Neuronal stem cell (in vitro differentiated cells): ENCODE measurements at regions not wholly inside any gene's neighbourhood (a gene's known extent, or its start where the extent isn't known, plus 50 kb on each side); places are given as distances from the start of the nearest gene placed in this dataset.
A peak's percentile ranks its signal among the peaks of the same experiment; 100 is the strongest.

Experiments
- DNase-seq: peaks from one replicate; pipeline ENCODE4 v3.0.0-alpha.2; 2013; ENCODE audit warnings: low spot score
- H2AFZ ChIP-seq: one replicate; pipeline ENCODE4 v1.6.1; 2013; ENCODE audit warnings: mild to moderate bottlenecking, low read length, inconsistent platforms
- H2AK5ac ChIP-seq: 2 replicates; pipeline ENCODE4 v1.6.1; 2013; ENCODE audit warnings: low read depth, mild to moderate bottlenecking, inconsistent platforms, low read length, moderate library complexity, mixed read lengths
- H2BK120ac ChIP-seq: 2 replicates; pipeline ENCODE4 v1.6.1; 2013; ENCODE audit warnings: low read depth, mild to moderate bottlenecking, inconsistent platforms, low read length, moderate library complexity, mixed read lengths
- H2BK12ac ChIP-seq: one replicate; pipeline ENCODE4 v1.6.1; 2013; ENCODE audit warnings: low read length, inconsistent platforms
- H2BK15ac ChIP-seq: 2 replicates; pipeline ENCODE4 v1.6.1; 2013; ENCODE audit warnings: mild to moderate bottlenecking, low read length, inconsistent platforms, mixed read lengths
- H2BK5ac ChIP-seq: one replicate; pipeline ENCODE4 v1.6.1; 2013; ENCODE audit warnings: inconsistent platforms, mild to moderate bottlenecking, low read length, moderate library complexity
- H3K14ac ChIP-seq: one replicate; pipeline ENCODE4 v1.6.1; 2013; ENCODE audit warnings: low read length, inconsistent platforms
- H3K18ac ChIP-seq: 2 replicates; pipeline ENCODE4 v1.6.1; 2013; ENCODE audit warnings: low read length, inconsistent platforms
- H3K23ac ChIP-seq: 2 replicates; pipeline ENCODE4 v1.6.1; 2013; ENCODE audit warnings: low read depth, mild to moderate bottlenecking, mixed read lengths, low read length, inconsistent platforms; ENCODE audit not compliant: poor library complexity
- H3K27ac ChIP-seq: replicated peaks from 3 replicates; pipeline ENCODE4 v1.5.1; 2013; ENCODE audit warnings: low read length, inconsistent platforms
- H3K27me3 ChIP-seq, 3 experiments: 2 replicates each; pipeline ENCODE4 v1.6.1; 2013; ENCODE audit warnings: low read length in 3 of 3, mild to moderate bottlenecking in 2 of 3, inconsistent platforms in 1 of 3, low read depth in 1 of 3, mixed read lengths in 1 of 3, moderate library complexity in 1 of 3; ENCODE audit not compliant: control insufficient read depth in 3 of 3, insufficient read depth in 3 of 3
- H3K36me3 ChIP-seq, 2 donors: replicated peaks in 1 of 2; 2 replicates each; pipeline ENCODE4 v1.6.1; 2013; ENCODE audit warnings: low read length in 2 of 2; ENCODE audit not compliant: control insufficient read depth in 2 of 2, insufficient read depth in 2 of 2
- H3K4ac ChIP-seq: 2 replicates; pipeline ENCODE4 v1.6.1; 2013; ENCODE audit warnings: inconsistent platforms, mild to moderate bottlenecking, low read length, moderate library complexity
- H3K4me1 ChIP-seq, 2 donors: 1 replicate in 1 of 2; 2 replicates in 1 of 2; pipeline ENCODE4 v1.6.1; 2013; ENCODE audit warnings: low read length in 2 of 2, low read depth in 1 of 2; ENCODE audit not compliant: control insufficient read depth in 2 of 2, insufficient read depth in 1 of 2
- H3K4me2 ChIP-seq: one replicate; pipeline ENCODE4 v1.6.1; 2013; ENCODE audit warnings: mild to moderate bottlenecking, low read length, inconsistent platforms; ENCODE audit not compliant: insufficient read depth, poor library complexity, severe bottlenecking
- H3K4me3 ChIP-seq, 2 donors: 2 replicates each; pipeline ENCODE4 v1.5.1; 2013; ENCODE audit warnings: low read length in 2 of 2, mild to moderate bottlenecking in 2 of 2, inconsistent platforms in 1 of 2, moderate library complexity in 1 of 2
- H3K79me1 ChIP-seq: one replicate; pipeline ENCODE4 v1.6.1; 2013; ENCODE audit warnings: low read depth, mild to moderate bottlenecking, inconsistent platforms, low read length, moderate library complexity
- H3K9ac ChIP-seq: one replicate; pipeline ENCODE4 v1.6.1; 2013; ENCODE audit warnings: mild to moderate bottlenecking, low read depth, low read length, inconsistent platforms; ENCODE audit not compliant: poor library complexity
- H3K9me3 ChIP-seq, 2 donors: replicated peaks in 1 of 2; 2 replicates each; pipeline versions ENCODE3 to v1.6.1; 2013; ENCODE audit warnings: low read length in 2 of 2, mild to moderate bottlenecking in 2 of 2, inconsistent platforms in 1 of 2, low read depth in 1 of 2, mixed read lengths in 1 of 2, moderate library complexity in 1 of 2; ENCODE audit not compliant: control insufficient read depth in 2 of 2, insufficient read depth in 1 of 2
- H4K8ac ChIP-seq: one replicate; pipeline ENCODE4 v1.6.1; 2013; ENCODE audit warnings: low read depth, mild to moderate bottlenecking, inconsistent platforms, low read length, moderate library complexity
- H4K91ac ChIP-seq: one replicate; pipeline ENCODE4 v1.6.1; 2013; ENCODE audit warnings: low read length, low read depth, mild to moderate bottlenecking, inconsistent platforms; ENCODE audit not compliant: poor library complexity
- WGBS, 2 donors: extraction: QIAGEN DNeasy Blood & Tissue Kit; methylation state at CpG; one replicate each; pipeline ENCODE4 v1.1.7; 2013; ENCODE audit warnings: missing lambda C conversion rate in 2 of 2, mixed read lengths in 1 of 2; ENCODE audit not compliant: insufficient read length in 2 of 2, insufficient replicate concordance in 1 of 2; ENCODE audit errors: extremely low coverage in 2 of 2; 5-methylcytosine and 5-hydroxymethylcytosine counted together

DNA sequence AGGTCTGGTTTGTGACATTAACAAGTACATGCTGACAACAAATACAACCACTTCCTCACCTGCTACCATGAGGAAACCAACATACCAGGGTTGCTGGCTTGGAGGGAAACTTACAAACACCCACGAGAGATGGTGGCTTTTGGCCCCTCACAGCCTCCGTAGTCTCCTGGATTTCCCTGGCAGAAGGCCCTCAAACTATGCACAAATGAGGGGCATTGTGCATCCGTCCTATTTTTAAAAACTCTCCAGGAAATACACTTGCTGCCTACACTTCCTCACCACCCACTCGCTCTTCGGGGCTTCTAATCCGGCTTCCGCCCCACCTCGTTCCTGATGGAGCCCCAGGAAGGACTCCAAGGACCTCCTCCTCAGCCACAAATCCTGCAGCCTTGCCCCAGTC, 355.0 kb upstream of the GATB start:
- H3K4me2 ChIP-seq = no peak overlapping the region
- DNase-seq = no peak
- H3K4ac ChIP-seq = no peak overlapping the region

DNA sequence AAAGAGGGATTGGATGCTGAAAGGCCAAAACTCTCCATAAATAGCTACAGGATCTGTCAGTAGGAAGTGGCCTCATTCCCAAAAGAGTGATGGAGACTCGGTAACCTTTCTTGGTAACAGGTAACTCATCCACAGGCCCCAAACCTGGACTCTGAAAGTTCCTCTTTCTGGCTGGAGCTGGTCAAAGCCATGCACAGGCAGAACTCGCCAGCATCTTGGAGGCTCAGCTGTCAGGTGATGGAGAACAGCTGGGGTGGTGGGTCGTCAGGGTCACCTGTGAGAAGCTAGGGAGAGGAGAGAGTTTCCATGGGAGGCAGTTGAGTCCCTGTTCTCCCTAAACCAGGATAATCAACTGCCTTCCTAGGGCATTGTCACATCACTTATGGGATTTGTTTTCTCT, 354.3 kb upstream of the GATB start:
- H3K27me3 ChIP-seq = no peaks in the 10 kb centered on the region
- no peak overlapping the region for H2BK15ac ChIP-seq
- H3K9me3 ChIP-seq = no peaks in the 10 kb centered on the region
- no peak overlapping the region for H3K4ac ChIP-seq
- H4K91ac ChIP-seq = no peak overlapping the region
- no peak overlapping the region for H3K23ac ChIP-seq
- H2BK120ac ChIP-seq = no peak overlapping the region
- no peaks in the 10 kb centered on the region for H3K79me1 ChIP-seq
- no peak overlapping the region for H3K27ac ChIP-seq
- H2BK12ac ChIP-seq = no peak overlapping the region
- no peak overlapping the region for H3K9ac ChIP-seq
- H4K8ac ChIP-seq = no peak overlapping the region
- H3K4me1 ChIP-seq = peaks cover 0 to 5% of the 10 kb centered on the region in 2 donors
- no peak overlapping the region for H2AFZ ChIP-seq
- no CpG with 5 or more reads among the region's 3 CpGs for WGBS, 2 donors
- H2AK5ac ChIP-seq = no peak overlapping the region
- H2BK5ac ChIP-seq = no peak overlapping the region
- no peak overlapping the region for H3K4me2 ChIP-seq
- H3K14ac ChIP-seq = no peak overlapping the region
- no peaks in the 10 kb centered on the region for H3K36me3 ChIP-seq
- peak overlapping the region in 1 of 2 donors; percentile 25 for H3K4me3 ChIP-seq
- DNase-seq = no peak
- no peak overlapping the region for H3K18ac ChIP-seq

More for the DNA sequence above, 355.0 kb upstream of the GATB start:
- no peak overlapping the region for H3K18ac ChIP-seq
- no peak overlapping the region for H4K8ac ChIP-seq
- no peak overlapping the region for H2BK15ac ChIP-seq
- H2AK5ac ChIP-seq = no peak overlapping the region
- peaks cover 0 to 5% of the 10 kb centered on the region in 2 donors for H3K4me1 ChIP-seq
- no peak overlapping the region for H4K91ac ChIP-seq
- no CpG with 5 or more reads among the region's 8 CpGs for WGBS, 2 donors
- no peak overlapping the region for H3K23ac ChIP-seq
- no peaks in the 10 kb centered on the region for H3K27me3 ChIP-seq
- H3K27ac ChIP-seq = no peak overlapping the region
- H3K9ac ChIP-seq = no peak overlapping the region
- H2BK120ac ChIP-seq = no peak overlapping the region
- H2BK5ac ChIP-seq = no peak overlapping the region
- no peaks in the 10 kb centered on the region for H3K79me1 ChIP-seq
- peak overlapping the region; percentile 9 for H3K14ac ChIP-seq
- no peak overlapping the region for H2BK12ac ChIP-seq
- no peaks in the 10 kb centered on the region for H3K9me3 ChIP-seq
- no peak overlapping the region for H3K4me3 ChIP-seq
- no peak overlapping the region for H2AFZ ChIP-seq
- no peaks in the 10 kb centered on the region for H3K36me3 ChIP-seq

DNA sequence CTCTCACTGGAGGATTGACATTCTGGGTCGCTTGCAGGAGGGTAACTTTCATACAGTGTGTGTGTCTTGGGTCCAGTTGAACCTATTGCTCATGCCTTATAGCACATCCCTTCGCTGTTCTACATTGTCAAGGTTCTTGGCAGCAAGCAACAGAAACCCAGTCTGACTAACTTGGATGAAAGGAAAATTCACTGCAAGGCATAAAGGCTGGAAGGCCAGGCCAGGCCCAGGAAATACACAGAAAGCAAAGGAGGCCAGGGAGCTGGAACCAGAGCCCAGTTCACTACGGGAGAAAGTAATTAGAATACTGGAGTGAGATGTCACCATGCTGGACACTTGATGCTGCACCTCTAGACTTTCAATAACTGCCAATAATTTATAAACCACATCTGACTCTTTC, 353.8 kb upstream of the GATB start:
- no peak overlapping the region for H3K14ac ChIP-seq
- no peak overlapping the region for H3K4me3 ChIP-seq
- H3K4ac ChIP-seq = no peak overlapping the region
- WGBS, 2 donors = no CpG with 5 or more reads among the region's 3 CpGs
- no peaks in the 10 kb centered on the region for H3K79me1 ChIP-seq
- no peak overlapping the region for H4K91ac ChIP-seq
- no peak overlapping the region for H2BK5ac ChIP-seq
- no peaks in the 10 kb centered on the region for H3K27me3 ChIP-seq
- H2AFZ ChIP-seq = no peak overlapping the region
- no peak overlapping the region for H3K27ac ChIP-seq
- H3K9me3 ChIP-seq = no peaks in the 10 kb centered on the region
- no peak overlapping the region for H2BK12ac ChIP-seq
- no peak for DNase-seq
- H4K8ac ChIP-seq = no peak overlapping the region
- H2BK15ac ChIP-seq = no peak overlapping the region
- no peak overlapping the region for H3K4me2 ChIP-seq
- H3K36me3 ChIP-seq = no peaks in the 10 kb centered on the region
- H3K23ac ChIP-seq = no peak overlapping the region
- no peak overlapping the region for H3K18ac ChIP-seq
- no peak overlapping the region for H2BK120ac ChIP-seq
- no peak overlapping the region for H2AK5ac ChIP-seq
- no peak overlapping the region for H3K9ac ChIP-seq
- peaks cover 0 to 5% of the 10 kb centered on the region in 2 donors for H3K4me1 ChIP-seq

DNA sequence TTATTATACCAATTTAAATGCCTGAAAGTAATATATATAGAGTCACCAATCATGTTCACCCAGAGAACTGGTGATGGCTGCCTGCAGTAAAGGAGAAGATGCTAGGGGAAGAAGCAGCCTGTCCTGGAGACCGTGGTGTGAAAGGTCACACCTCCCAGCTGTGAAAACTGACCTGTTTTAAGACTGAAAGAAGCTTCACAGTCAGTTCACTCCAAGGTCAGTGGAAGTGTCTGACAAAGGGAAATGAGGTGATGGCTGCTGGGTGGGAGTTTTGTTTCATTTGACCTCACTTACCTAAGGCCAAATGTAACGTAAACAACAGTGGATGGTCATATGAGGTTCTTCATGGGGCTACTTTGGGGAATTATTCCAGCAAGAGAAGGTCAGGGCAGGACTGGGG, 352.1 kb upstream of the GATB start:
- no peak overlapping the region for H2AK5ac ChIP-seq
- H3K9ac ChIP-seq = no peak overlapping the region
- no peak for DNase-seq
- H2BK120ac ChIP-seq = no peak overlapping the region
- no CpG with 5 or more reads among the region's 2 CpGs for WGBS, 2 donors
- H3K4ac ChIP-seq = no peak overlapping the region
- H3K36me3 ChIP-seq = no peaks in the 10 kb centered on the region
- H3K79me1 ChIP-seq = no peaks in the 10 kb centered on the region
- H3K9me3 ChIP-seq = no peaks in the 10 kb centered on the region
- no peak overlapping the region for H2BK12ac ChIP-seq
- no peak overlapping the region for H2BK15ac ChIP-seq
- H3K4me2 ChIP-seq = no peak overlapping the region
- no peak overlapping the region for H3K18ac ChIP-seq
- no peak overlapping the region for H2BK5ac ChIP-seq
- no peaks in the 10 kb centered on the region for H3K4me1 ChIP-seq
- H4K91ac ChIP-seq = no peak overlapping the region
- no peaks in the 10 kb centered on the region for H3K27me3 ChIP-seq
- H3K14ac ChIP-seq = no peak overlapping the region
- H2AFZ ChIP-seq = no peak overlapping the region
- no peak overlapping the region for H3K23ac ChIP-seq
- H4K8ac ChIP-seq = no peak overlapping the region
- H3K27ac ChIP-seq = no peak overlapping the region
- H3K4me3 ChIP-seq = no peak overlapping the region
